ENCODE measurements at regions not wholly inside any gene's neighbourhood (a gene's known extent, or its start where the extent isn't known, plus 50 kb on each side); places are given as distances from the start of the nearest gene placed in this dataset.
"Not testable (repeated sequence)": the region's sequence is repeated elsewhere in the genome, so short reads cannot be mapped to it uniquely, and the experiment has no call there.

GRCh38 chr2:176947754-176948153 lies 264.8 kb upstream of the HNRNPA3 start:
- no peak for DNase-seq

- not testable (repeated sequence) for DNase-seq
These were observed 261.4 kb upstream of the HNRNPA3 start for GRCh38 chr2:176951218-176951617.

- DNase-seq, result no peak
These were observed 255.8 kb upstream of the HNRNPA3 start for GRCh38 chr2:176956791-176957190.

- no peak for DNase-seq
These were observed 253.0 kb upstream of the HNRNPA3 start for GRCh38 chr2:176959614-176960013.

DNA sequence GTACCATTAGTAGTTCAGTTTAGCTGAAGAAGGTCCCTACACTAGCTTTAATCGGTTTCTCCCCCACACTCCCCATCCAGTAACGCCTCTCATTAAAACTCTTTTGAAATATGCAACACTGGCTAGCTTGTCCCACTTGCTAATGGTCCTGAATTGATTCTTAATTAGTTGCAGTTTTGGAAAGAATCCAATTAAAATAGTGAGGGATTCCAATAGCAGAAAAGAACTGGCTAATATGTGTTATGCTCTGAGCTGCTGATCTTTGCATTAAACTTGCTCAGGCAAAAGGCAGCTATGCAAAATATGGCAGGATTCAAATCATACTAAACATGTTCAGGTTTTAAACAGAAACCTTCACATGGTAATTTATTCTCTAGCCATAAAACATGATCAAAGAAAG lies 252.5 kb upstream of the HNRNPA3 start:
- no peak for DNase-seq

GRCh38 chr2:176960736-176961520 lies 251.7 kb upstream of the HNRNPA3 start:
- DNase-seq, result no peak

- DNase-seq, result no peak
These were observed 250.6 kb upstream of the HNRNPA3 start for GRCh38 chr2:176961775-176962619.

GRCh38 chr2:176963568-176964287 lies 248.9 kb upstream of the HNRNPA3 start:
- no peak for DNase-seq

DNA sequence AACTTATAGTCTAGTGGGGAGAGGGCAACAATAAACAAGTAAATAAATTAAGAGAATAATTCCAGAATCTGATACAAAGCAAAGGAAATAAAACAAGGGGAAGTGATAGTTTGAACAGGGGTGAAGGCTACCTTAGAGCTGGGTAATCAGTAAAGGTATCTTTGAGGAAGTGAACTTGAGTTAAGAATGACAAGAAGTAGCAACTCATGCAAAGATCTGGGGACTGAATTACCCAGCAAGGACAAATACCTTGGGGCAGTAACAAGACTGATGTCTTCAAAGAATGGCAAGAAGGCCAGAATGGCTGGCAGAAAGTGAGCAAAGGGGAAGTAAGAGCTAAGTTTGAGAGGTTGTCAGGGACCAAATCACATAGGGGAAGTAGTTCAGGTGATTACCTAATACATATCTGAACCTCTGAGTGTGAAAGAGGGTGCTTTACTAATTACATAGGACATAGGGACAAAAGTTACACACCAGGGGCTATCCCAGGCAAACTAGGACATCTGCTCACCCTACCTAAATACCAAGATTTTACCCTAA lies 244.6 kb upstream of the HNRNPA3 start:
- peak in 1 of 2 experiments; percentile 27 for DNase-seq

- no peak for DNase-seq
These were observed 242.8 kb upstream of the HNRNPA3 start for GRCh38 chr2:176969642-176970359.

GRCh38 chr2:176976736-176977685 lies 235.6 kb upstream of the HNRNPA3 start:
- DNase-seq, result no peak

- DNase-seq, result no peak
These were observed 233.7 kb upstream of the HNRNPA3 start for GRCh38 chr2:176978921-176979320.

- no peak for DNase-seq
These were observed 232.4 kb upstream of the HNRNPA3 start for GRCh38 chr2:176979981-176980710.

GRCh38 chr2:176984987-176985386 lies 227.6 kb upstream of the HNRNPA3 start:
- DNase-seq, result no peak

DNA sequence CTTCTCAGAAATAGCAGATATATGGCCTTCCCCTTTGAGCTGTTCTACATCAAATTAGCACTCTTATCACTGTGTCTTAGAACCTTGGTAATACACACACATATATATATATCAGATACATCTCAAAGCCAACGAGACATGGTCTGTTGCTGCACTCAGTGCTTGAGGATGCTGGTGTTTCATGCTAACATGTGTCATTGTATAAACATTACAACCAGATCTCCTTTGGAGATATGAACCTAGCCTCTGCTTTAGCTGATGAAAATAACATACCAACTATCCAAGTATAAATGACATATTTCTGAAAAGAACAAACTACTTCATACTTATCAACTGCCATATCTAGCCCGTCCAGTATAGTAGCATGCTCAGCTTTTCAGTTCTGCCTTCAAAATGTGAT lies 226.7 kb upstream of the HNRNPA3 start:
- no peak for DNase-seq

- DNase-seq, result no peak
These were observed 226.1 kb upstream of the HNRNPA3 start for GRCh38 chr2:176986487-176986886.

- no peak for DNase-seq
These were observed 221.2 kb upstream of the HNRNPA3 start for GRCh38 chr2:176991411-176991810.

DNA sequence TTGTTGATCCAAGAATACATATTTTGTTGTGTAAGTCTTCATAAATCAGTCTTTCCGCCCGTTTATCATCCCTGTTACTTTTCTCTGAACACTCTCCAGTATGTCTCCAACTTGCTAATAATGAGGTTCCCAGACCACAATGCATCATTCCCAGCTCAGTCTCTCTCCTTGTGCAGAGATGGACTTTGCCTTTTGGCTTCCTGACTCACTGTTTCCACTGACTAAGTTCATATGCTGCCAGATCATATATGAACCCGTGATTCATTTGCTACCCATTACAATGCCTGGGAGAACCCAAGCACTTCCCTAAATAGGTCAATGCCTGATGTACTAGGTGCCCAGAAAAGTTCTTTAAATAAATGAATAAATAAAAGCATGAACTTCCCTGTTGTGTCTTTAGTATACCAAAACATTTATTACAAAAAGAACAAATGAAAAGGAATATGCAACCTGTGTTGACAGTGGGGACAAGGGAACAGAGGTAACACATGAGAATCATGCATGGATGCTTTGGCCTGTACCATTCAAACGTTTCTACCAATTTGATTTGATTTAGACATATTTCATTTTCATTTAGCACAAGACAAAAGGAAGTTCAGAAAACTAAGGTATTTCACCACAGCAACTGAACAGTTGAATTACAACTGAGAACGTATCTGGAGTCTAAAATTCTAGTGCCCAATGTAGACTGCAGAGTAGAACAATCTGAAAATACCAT lies 215.4 kb upstream of the HNRNPA3 start:
- no peak for DNase-seq

GRCh38 chr2:176997792-176998169 lies 214.8 kb upstream of the HNRNPA3 start:
- DNase-seq, result no peak

DNA sequence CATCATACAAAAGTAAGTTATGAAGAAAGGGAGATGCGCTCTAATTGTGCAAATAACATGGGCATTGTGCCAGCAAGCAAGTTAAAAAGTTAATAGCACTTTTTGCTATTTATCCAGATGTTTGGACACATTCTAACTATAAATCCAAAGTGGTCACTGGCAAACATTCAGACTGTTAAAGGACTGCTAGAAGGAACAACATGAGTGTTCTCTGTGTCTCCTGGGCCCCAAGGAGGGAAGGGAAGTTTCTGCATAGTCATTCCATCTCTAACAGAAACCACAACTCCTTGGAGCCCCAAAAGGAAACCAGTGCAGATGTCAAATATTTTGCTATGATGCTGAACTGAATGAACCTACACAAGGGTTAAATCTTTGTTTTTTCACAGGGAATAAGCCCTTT lies 213.3 kb upstream of the HNRNPA3 start:
- DNase-seq, result peak; percentile 72 to 76
